ENCODE measurements at regions not wholly inside any gene's neighbourhood (a gene's known extent, or its start where the extent isn't known, plus 50 kb on each side); places are given as distances from the start of the nearest gene placed in this dataset.

GRCh38 chr13:76029088-76029487, 393.0 kb downstream of the LMO7 start:
- no peak for DNase-seq (ENCODE audit: low read depth)
- H3K4me3 ChIP-seq (ENCODE audit: control insufficient read depth, low read depth, low read length), result no peak overlapping the region
- TF ChIP-seq CTCF (IDR thresholded peaks at IDR 0.05; ENCODE audit: control insufficient read depth, insufficient read depth, low read depth, low read length, missing control alignments), result no peak

GRCh38 chr13:76027131-76027530, 391.0 kb downstream of the LMO7 start:
- no peak for TF ChIP-seq CTCF (IDR thresholded peaks at IDR 0.05; ENCODE audit: control insufficient read depth, insufficient read depth, low read depth, low read length, missing control alignments)
- no peak for DNase-seq (ENCODE audit: low read depth)
- H3K4me3 ChIP-seq (ENCODE audit: control insufficient read depth, low read depth, low read length), result no peak overlapping the region

GRCh38 chr13:76025392-76025791, 389.3 kb downstream of the LMO7 start:
- DNase-seq (ENCODE audit: low read depth), result no peak
- TF ChIP-seq CTCF (IDR thresholded peaks at IDR 0.05; ENCODE audit: control insufficient read depth, insufficient read depth, low read depth, low read length, missing control alignments), result no peak
- H3K4me3 ChIP-seq (ENCODE audit: control insufficient read depth, low read depth, low read length), result no peak overlapping the region

- DNase-seq (ENCODE audit: low read depth), result no peak
- no peak for TF ChIP-seq CTCF (IDR thresholded peaks at IDR 0.05; ENCODE audit: control insufficient read depth, insufficient read depth, low read depth, low read length, missing control alignments)
These were observed 388.0 kb downstream of the LMO7 start for GRCh38 chr13:76024151-76024550.

GRCh38 chr13:76023652-76024051, 387.5 kb downstream of the LMO7 start:
- no peak overlapping the region for H3K4me3 ChIP-seq (ENCODE audit: control insufficient read depth, low read depth, low read length)
- no peak for DNase-seq (ENCODE audit: low read depth)
- TF ChIP-seq CTCF (IDR thresholded peaks at IDR 0.05; ENCODE audit: control insufficient read depth, insufficient read depth, low read depth, low read length, missing control alignments), result no peak

More at GRCh38 chr13:76024151-76024550, 388.0 kb downstream of the LMO7 start:
- no peak overlapping the region for H3K4me3 ChIP-seq (ENCODE audit: control insufficient read depth, low read depth, low read length)

- no peak for DNase-seq (ENCODE audit: low read depth)
- TF ChIP-seq CTCF (IDR thresholded peaks at IDR 0.05; ENCODE audit: control insufficient read depth, insufficient read depth, low read depth, low read length, missing control alignments), result no peak
- H3K4me3 ChIP-seq (ENCODE audit: control insufficient read depth, low read depth, low read length), result no peak overlapping the region
These were observed 384.4 kb downstream of the LMO7 start for GRCh38 chr13:76020421-76020955.

All from AG09309 (cell line).